NCI-H748 treated with DMSO at 0.1 percent for 48 hours (cell line): ENCODE measurements at regions not wholly inside any gene's neighbourhood (a gene's known extent, or its start where the extent isn't known, plus 50 kb on each side); places are given as distances from the start of the nearest gene placed in this dataset.

ENCODE experiments used
- DNase-seq: peaks from one replicate; lab custom pipeline; 2025; lab: John Stamatoyannopoulos, UW

GRCh38 chr13:78978381-78978998 is 319.5 kb upstream of the OBI1 start:
- peak; percentile 85 for DNase-seq

GRCh38 chr13:78977311-78977710 is 318.4 kb upstream of the OBI1 start:
- DNase-seq = no peak

GRCh38 chr13:78976696-78977095 is 317.7 kb upstream of the OBI1 start:
- no peak for DNase-seq

- no peak for DNase-seq
These were observed 313.6 kb upstream of the OBI1 start for GRCh38 chr13:78972561-78972960.

GRCh38 chr13:78971355-78972025 is 312.5 kb upstream of the OBI1 start:
- no peak for DNase-seq

- no peak for DNase-seq
These were observed 301.9 kb upstream of the OBI1 start for GRCh38 chr13:78960881-78961280.

- DNase-seq = no peak
These were observed 299.1 kb upstream of the OBI1 start for GRCh38 chr13:78958006-78958405.

- DNase-seq = no peak
These were observed 281.6 kb upstream of the OBI1 start for GRCh38 chr13:78940455-78941130.

- no peak for DNase-seq
These were observed 275.4 kb upstream of the OBI1 start for GRCh38 chr13:78934336-78934735.

GRCh38 chr13:78915015-78915414 is 256.1 kb upstream of the OBI1 start:
- DNase-seq = no peak

GRCh38 chr13:78913656-78914055 is 254.7 kb upstream of the OBI1 start:
- DNase-seq = no peak

- DNase-seq = no peak
These were observed 251.2 kb upstream of the OBI1 start for GRCh38 chr13:78910147-78910546.

GRCh38 chr13:78909276-78909675 is 250.3 kb upstream of the OBI1 start:
- DNase-seq = peak; percentile 2

GRCh38 chr13:78907006-78907405 is 248.1 kb upstream of the OBI1 start:
- DNase-seq = no peak

GRCh38 chr13:78897200-78897599 is 238.2 kb upstream of the OBI1 start:
- no peak for DNase-seq

GRCh38 chr13:78884571-78884970 is 225.6 kb upstream of the OBI1 start:
- DNase-seq = no peak

- peak; percentile 98 for DNase-seq
These were observed 222.8 kb upstream of the OBI1 start for GRCh38 chr13:78881751-78882150.

GRCh38 chr13:78881054-78881453 is 222.1 kb upstream of the OBI1 start:
- DNase-seq = peak; percentile 96

GRCh38 chr13:78876915-78877549 is 218.1 kb upstream of the OBI1 start:
- no peak for DNase-seq

GRCh38 chr13:78875792-78876580 is 217.0 kb upstream of the OBI1 start:
- peak; percentile 30 for DNase-seq

GRCh38 chr13:78868991-78869390 is 210.0 kb upstream of the OBI1 start:
- DNase-seq = peak; percentile 20

- no peak for DNase-seq
These were observed 208.7 kb upstream of the OBI1 start for GRCh38 chr13:78867655-78868054.
